ENCODE measurements at regions not wholly inside any gene's neighbourhood (a gene's known extent, or its start where the extent isn't known, plus 50 kb on each side); places are given as distances from the start of the nearest gene placed in this dataset.

DNA sequence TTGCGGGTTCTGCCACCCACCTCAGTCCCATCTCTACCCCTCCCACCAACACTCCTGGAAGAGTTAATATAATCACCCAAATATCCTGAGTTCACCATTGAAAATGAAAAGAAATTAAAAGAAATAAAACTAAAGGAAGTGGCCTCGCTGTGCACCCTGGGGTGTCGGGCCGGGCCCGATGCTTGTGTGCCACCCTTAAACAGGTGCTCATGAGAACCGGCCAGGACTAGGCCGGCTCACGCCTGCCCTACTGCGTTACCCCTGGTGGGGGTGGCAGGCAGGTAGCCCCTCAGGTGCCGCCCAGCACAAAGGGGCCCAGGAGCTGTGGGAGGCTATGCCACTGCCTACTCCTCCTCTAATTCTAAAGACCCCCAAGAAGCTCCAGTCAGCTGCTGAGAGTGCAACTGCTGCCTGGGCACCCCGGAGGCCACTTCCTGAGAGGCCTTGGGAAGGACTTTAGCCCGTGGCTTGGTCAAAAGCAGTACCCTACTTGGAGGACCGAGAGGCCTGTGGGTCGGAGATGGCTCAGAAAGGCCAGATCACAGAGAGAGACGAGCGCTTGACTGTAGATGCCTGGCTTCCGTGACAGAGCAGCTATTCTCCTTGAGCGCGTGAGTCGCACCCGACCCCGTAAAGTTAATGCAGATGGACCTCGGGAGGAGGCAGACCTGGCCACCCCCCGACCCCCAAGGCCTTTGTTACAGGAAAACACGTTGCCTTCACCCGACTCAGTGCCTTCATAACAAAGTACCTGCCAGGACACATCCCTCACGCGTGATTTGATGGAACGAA is 51.0 kb upstream of the PPP2R2D start:
- no peak overlapping the region for H3K27ac ChIP-seq (ENCODE audit: low read depth, low read length)
- H3K36me3 ChIP-seq (ENCODE audit: control insufficient read depth in 3 of 3, insufficient read depth in 3 of 3, low read length in 3 of 3), result no peaks in the 10 kb centered on the region
- no peaks in the 10 kb centered on the region for H3K9me3 ChIP-seq (ENCODE audit: control insufficient read depth in 3 of 3, low read length in 3 of 3)
- peaks cover 5 to 16% (median 11%) of the 10 kb centered on the region in 3 donors for H3K27me3 ChIP-seq (ENCODE audit: control insufficient read depth in 3 of 3, insufficient read depth in 3 of 3, low read length in 3 of 3)
- no peak overlapping the region for H3K9ac ChIP-seq (ENCODE audit: low read depth in 1 of 3, low read length in 3 of 3)
- H3K4me1 ChIP-seq (ENCODE audit: control insufficient read depth in 3 of 3, insufficient read depth in 3 of 3, low read length in 3 of 3), result no peaks in the 10 kb centered on the region
- H3K4me3 ChIP-seq (ENCODE audit: low read length in 3 of 3), result no peak overlapping the region

DNA sequence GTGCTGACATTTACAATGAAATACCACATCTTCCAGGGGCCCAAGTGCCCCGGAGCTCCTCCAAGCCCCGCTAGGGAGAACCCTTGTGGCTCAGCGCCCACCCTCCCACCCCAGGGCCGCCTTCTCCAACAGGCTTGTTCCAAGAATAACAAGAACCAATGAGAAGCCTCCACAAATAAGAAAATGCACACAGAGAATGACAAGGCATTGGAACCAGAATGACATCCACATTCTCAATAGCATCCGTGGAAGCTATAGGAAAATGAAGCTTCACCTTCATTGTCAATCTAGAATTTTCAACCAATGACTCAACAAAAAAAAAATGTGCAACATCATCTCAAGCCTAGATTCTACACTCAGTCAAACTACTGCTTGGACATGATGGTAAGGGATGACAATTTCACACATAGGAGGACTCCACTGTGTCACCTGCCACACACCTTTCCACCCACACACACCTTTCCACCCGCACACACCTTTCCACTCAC is 50.4 kb upstream of the PPP2R2D start:
- H3K36me3 ChIP-seq (ENCODE audit: control insufficient read depth in 3 of 3, insufficient read depth in 3 of 3, low read length in 3 of 3), result no peaks in the 10 kb centered on the region
- no peaks in the 10 kb centered on the region for H3K9me3 ChIP-seq (ENCODE audit: control insufficient read depth in 3 of 3, low read length in 3 of 3)
- peaks cover 6 to 19% (median 15%) of the 10 kb centered on the region in 3 donors for H3K27me3 ChIP-seq (ENCODE audit: control insufficient read depth in 3 of 3, insufficient read depth in 3 of 3, low read length in 3 of 3)
- no peak overlapping the region for H3K4me3 ChIP-seq (ENCODE audit: low read length in 3 of 3)
- H3K27ac ChIP-seq (ENCODE audit: low read depth, low read length), result no peak overlapping the region
- H3K9ac ChIP-seq (ENCODE audit: low read depth in 1 of 3, low read length in 3 of 3), result no peak overlapping the region
- no peaks in the 10 kb centered on the region for H3K4me1 ChIP-seq (ENCODE audit: control insufficient read depth in 3 of 3, insufficient read depth in 3 of 3, low read length in 3 of 3)
